ENCODE measurements at regions not wholly inside any gene's neighbourhood (a gene's known extent, or its start where the extent isn't known, plus 50 kb on each side); places are given as distances from the start of the nearest gene placed in this dataset.

DNA sequence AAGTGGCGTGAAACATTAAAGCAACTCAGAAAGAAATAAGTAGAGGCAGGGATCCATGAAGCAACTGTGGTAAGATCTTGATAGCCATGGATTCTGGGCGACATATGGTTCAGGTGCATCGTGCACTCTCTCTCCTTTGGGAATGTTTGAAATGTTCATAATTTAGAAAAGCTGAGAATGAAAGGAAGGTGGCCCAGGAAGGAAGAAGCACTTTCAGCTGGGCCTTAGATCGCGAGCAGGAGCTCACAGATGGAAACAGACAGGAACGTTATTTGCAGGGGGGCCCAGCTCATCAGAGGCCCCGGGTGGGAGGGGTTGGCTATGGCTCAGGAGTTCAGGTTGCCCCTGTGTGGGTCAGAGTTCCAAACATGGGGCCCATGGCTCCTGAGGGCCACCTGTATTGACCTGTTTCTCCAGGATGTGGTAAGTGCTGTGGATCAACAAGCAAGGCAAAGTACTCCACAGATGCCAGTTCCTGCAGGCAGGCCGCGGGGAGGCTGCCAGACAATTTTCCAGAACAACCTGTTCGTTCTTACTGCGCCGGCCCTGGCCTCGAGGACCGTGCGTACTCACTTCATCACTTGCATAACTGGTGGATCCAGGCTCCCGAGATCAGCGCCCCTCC lies 253.2 kb downstream of the TOMM20 start (continued):
- TF ChIP-seq, protein P1, sequence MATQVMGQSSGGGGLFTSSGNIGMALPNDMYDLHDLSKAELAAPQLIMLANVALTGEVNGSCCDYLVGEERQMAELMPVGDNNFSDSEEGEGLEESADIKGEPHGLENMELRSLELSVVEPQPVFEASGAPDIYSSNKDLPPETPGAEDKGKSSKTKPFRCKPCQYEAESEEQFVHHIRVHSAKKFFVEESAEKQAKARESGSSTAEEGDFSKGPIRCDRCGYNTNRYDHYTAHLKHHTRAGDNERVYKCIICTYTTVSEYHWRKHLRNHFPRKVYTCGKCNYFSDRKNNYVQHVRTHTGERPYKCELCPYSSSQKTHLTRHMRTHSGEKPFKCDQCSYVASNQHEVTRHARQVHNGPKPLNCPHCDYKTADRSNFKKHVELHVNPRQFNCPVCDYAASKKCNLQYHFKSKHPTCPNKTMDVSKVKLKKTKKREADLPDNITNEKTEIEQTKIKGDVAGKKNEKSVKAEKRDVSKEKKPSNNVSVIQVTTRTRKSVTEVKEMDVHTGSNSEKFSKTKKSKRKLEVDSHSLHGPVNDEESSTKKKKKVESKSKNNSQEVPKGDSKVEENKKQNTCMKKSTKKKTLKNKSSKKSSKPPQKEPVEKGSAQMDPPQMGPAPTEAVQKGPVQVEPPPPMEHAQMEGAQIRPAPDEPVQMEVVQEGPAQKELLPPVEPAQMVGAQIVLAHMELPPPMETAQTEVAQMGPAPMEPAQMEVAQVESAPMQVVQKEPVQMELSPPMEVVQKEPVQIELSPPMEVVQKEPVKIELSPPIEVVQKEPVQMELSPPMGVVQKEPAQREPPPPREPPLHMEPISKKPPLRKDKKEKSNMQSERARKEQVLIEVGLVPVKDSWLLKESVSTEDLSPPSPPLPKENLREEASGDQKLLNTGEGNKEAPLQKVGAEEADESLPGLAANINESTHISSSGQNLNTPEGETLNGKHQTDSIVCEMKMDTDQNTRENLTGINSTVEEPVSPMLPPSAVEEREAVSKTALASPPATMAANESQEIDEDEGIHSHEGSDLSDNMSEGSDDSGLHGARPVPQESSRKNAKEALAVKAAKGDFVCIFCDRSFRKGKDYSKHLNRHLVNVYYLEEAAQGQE (IDR thresholded peaks at IDR 0.05; ENCODE audit: low read depth): no peak
- TF ChIP-seq ZNF274 (IDR thresholded peaks at IDR 0.05; ENCODE audit: low read depth, low read length) (no peak), EZH2 (IDR thresholded peaks at IDR 0.05) (no peak), CEBPB (IDR thresholded peaks at IDR 0.05; ENCODE audit: low read depth) (no peak)

DNA sequence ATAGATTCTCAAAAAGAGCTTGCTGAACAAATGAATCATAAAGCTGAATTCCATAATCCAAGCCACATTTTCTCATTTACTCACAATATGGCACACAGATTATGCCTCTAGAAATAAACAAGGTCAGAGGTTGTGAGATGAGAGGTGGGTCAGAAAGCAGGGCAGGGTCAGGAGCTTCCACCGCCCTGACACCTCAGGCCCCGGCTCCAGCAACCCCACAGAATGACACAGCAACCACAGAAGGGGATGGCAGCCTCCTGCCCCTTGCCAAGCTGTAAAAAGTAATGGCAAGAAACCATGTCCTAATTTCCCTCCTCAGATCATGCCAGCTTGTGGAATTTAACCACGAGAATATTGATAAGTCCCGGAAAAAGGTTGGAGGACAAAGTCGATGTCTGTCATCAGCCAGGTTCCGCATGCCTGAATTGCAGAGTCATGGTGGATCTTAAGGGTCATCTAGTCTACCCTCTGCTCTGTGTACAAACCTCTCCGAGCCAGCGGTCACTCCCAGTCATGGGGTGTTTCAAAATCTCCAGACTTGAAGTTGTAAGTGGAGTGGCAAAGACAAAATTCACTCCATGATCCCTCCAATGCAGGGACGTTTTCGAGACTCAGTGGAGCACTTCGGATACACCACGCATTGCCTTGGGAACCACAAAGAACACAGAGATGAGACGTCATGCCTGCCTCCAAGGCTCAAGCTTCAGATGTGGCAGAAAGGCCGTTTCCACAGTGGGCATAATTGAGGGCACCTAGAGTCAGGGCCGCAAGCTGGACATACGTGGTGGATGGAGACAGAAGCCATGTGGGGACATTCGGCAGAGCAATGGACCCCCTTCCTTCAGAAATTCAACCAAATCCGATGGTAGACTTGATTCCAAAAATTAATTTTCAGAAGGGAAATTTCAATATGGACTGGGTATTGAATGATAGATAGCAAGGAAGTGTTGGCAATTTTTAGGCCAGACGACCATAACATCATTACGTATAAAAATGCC lies 254.0 kb downstream of the TOMM20 start:
- peaks cover 0 to 1% of the 10 kb centered on the region in 2 experiments; a peak in 1 of 4 replicates for H3K4me1 ChIP-seq (ENCODE audit: control insufficient read depth in 1 of 2, insufficient read depth in 2 of 2, low read length in 2 of 2)
- no peaks in the 10 kb centered on the region for H3K36me3 ChIP-seq (ENCODE audit: control insufficient read depth in 1 of 2, insufficient read depth in 2 of 2, low read length in 2 of 2)
- intact Hi-C loops (cut with micrococcal nuclease): loop anchor here (10.0 kb wide), 1 partner anchor 190 kb away; no protein-coding TSS in a partner anchor
- no peak overlapping the region for H3K9ac ChIP-seq (ENCODE audit: low read length)
- H3K4me3 ChIP-seq (replicated peaks in 1 of 2; ENCODE audit: low read depth in 1 of 2, low read length in 2 of 2): no peak overlapping the region
- BruUV-seq (replicated peaks): no TSS peak
- POLR2A ChIA-PET: no interaction called here
- TF ChIP-seq, protein P2, sequence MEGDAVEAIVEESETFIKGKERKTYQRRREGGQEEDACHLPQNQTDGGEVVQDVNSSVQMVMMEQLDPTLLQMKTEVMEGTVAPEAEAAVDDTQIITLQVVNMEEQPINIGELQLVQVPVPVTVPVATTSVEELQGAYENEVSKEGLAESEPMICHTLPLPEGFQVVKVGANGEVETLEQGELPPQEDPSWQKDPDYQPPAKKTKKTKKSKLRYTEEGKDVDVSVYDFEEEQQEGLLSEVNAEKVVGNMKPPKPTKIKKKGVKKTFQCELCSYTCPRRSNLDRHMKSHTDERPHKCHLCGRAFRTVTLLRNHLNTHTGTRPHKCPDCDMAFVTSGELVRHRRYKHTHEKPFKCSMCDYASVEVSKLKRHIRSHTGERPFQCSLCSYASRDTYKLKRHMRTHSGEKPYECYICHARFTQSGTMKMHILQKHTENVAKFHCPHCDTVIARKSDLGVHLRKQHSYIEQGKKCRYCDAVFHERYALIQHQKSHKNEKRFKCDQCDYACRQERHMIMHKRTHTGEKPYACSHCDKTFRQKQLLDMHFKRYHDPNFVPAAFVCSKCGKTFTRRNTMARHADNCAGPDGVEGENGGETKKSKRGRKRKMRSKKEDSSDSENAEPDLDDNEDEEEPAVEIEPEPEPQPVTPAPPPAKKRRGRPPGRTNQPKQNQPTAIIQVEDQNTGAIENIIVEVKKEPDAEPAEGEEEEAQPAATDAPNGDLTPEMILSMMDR (IDR thresholded peaks at IDR 0.05 in 2 of 3, conservative IDR thresholded peaks at IDR 0.05 in 1 of 3; ENCODE audit: borderline replicate concordance in 1 of 3, insufficient read depth in 1 of 3, low read depth in 2 of 3, low read length in 2 of 3): no peak
- TF ChIP-seq, protein P3, sequence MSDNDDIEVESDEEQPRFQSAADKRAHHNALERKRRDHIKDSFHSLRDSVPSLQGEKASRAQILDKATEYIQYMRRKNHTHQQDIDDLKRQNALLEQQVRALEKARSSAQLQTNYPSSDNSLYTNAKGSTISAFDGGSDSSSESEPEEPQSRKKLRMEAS (IDR thresholded peaks at IDR 0.05): no peak
- TF ChIP-seq JUND (IDR thresholded peaks at IDR 0.05): no peak
- no peak for TF ChIP-seq EZH2phosphoT487 (IDR thresholded peaks at IDR 0.05; ENCODE audit: borderline replicate concordance)
- no peak for TF ChIP-seq EZH2 (IDR thresholded peaks at IDR 0.05)
- no peak for TF ChIP-seq CEBPB (IDR thresholded peaks at IDR 0.05; ENCODE audit: low read depth)
- TF ChIP-seq SIN3A (IDR thresholded peaks at IDR 0.05; ENCODE audit: low read depth): no peak
- no peak for TF ChIP-seq SRF (IDR thresholded peaks at IDR 0.05; ENCODE audit: low read depth)
- TF ChIP-seq EGR1 (IDR thresholded peaks at IDR 0.05; ENCODE audit: low read depth): no peak
- no peak overlapping the region for H3K27ac ChIP-seq (ENCODE audit: low read depth, low read length)
- H3K9me2 ChIP-seq (ENCODE audit: insufficient read depth): no peaks in the 10 kb centered on the region
- no peak for DNase-seq (ENCODE audit: low read depth, low spot score)
- RAD21 ChIA-PET (ENCODE audit: low non-redundant PET in 1 of 2, low total read pairs in 2 of 2, uncharacterized antibody in 2 of 2, unreplicated experiment in 2 of 2): no interaction called here
- H2AFZ ChIP-seq (ENCODE audit: low read depth, low read length, poor library complexity, severe bottlenecking): no peak overlapping the region
- H3K9me3 ChIP-seq (ENCODE audit: control insufficient read depth in 1 of 2, insufficient read depth in 1 of 2, low read depth in 1 of 2, low read length in 2 of 2): no peaks in the 10 kb centered on the region
- CTCF ChIA-PET: no interaction called here
- no peaks in the 10 kb centered on the region for H3K79me2 ChIP-seq (ENCODE audit: insufficient read depth, low read length)
- no peaks in the 10 kb centered on the region for H3K27me3 ChIP-seq (ENCODE audit: insufficient read depth, low read length)
- no peak overlapping the region for H3K4me2 ChIP-seq (ENCODE audit: low read length)
- H4K20me1 ChIP-seq (ENCODE audit: insufficient read depth): no peaks in the 10 kb centered on the region
- no peak for ATAC-seq
